AG04450 (cell line): ENCODE measurements at regions not wholly inside any gene's neighbourhood (a gene's known extent, or its start where the extent isn't known, plus 50 kb on each side); places are given as distances from the start of the nearest gene placed in this dataset.
A peak's percentile ranks its signal among the peaks of the same experiment; 100 is the strongest.

Source experiments
- CTCF ChIA-PET: fragments of 300-600, 350-600 bp; formaldehyde crosslinking; extraction: SDS; loops from one replicate; lab custom pipeline; 2022; ENCODE audit warnings: antibody characterized with exemption, inconsistent platforms; lab: Charles Lee
- POLR2A ChIA-PET: fragments of 350-600 bp; formaldehyde crosslinking; extraction: SDS; loops from one replicate; lab custom pipeline; 2021; ENCODE audit warnings: antibody characterized with exemption, inconsistent platforms; lab: Yijun Ruan, JAX
- DNase-seq: peaks from one replicate; pipeline ENCODE4 v3.0.0-alpha.2; 2011; ENCODE audit warnings: low read depth, low spot score
- H3K27ac ChIP-seq: one replicate; pipeline ENCODE4 v1.5.1; 2012; ENCODE audit warnings: low read depth, low read length, control low read depth
- H3K27me3 ChIP-seq: one replicate; pipeline ENCODE4 v1.6.0; 2012; ENCODE audit warnings: low read length; ENCODE audit not compliant: control insufficient read depth, insufficient read depth
- H3K4me3 ChIP-seq: 2 replicates; pipeline ENCODE4 v1.5.1; 2011; ENCODE audit warnings: mild to moderate bottlenecking, low read depth, low read length, control low read depth
- H3K9me3 ChIP-seq: 2 replicates; pipeline ENCODE4 v1.5.1; 2012; ENCODE audit warnings: low read length; ENCODE audit not compliant: control insufficient read depth, insufficient read depth
- CTCF ChIP-seq: IDR thresholded peaks from 2 replicates; pipeline ENCODE4 v1.5.1; 2011; ENCODE audit warnings: low read depth, low read length, control low read depth, inconsistent platforms

GRCh38 chr6:139597771-139598755 lies 223.6 kb upstream of the CITED2 start:
- Histone ChIP-seq H3K27ac (peak overlapping the region; percentile 95), H3K27me3 (no peaks in the 10 kb centered on the region), H3K9me3 (no peaks in the 10 kb centered on the region), H3K4me3 (no peak overlapping the region)
- CTCF ChIA-PET = interaction anchor here (0.9 kb wide), 1 partner anchor 8 kb away, joined by 3 read pairs; no protein-coding TSS in a partner anchor
- POLR2A ChIA-PET = interaction anchor here (0.8 to 1.8 kb wide), 6 partner anchors 9 to 228 kb away, joined by 3 to 45 read pairs (median 4); partner anchors contain the start of gene CITED2
- DNase-seq = peak; percentile 95
- TF ChIP-seq CTCF = no peak

GRCh38 chr6:139597087-139597763 lies 222.8 kb upstream of the CITED2 start:
- Histone ChIP-seq H3K27ac (peak overlapping the region; percentile 95), H3K4me3 (no peak overlapping the region), H3K9me3 (no peaks in the 10 kb centered on the region), H3K27me3 (no peaks in the 10 kb centered on the region)
- ChIA-PET CTCF (interaction anchor here (0.9 kb wide), 1 partner anchor 7 kb away, joined by 3 read pairs; no protein-coding TSS in a partner anchor), POLR2A (interaction anchor here (1.4 to 1.8 kb wide), 5 partner anchors 9 to 227 kb away, joined by 3 to 45 read pairs (median 5); partner anchors contain the start of gene CITED2)
- no peak for DNase-seq
- TF ChIP-seq CTCF = no peak

- ChIA-PET CTCF (interaction anchor here (1.7 kb wide), 1 partner anchor 220 kb away, joined by 6 read pairs; the partner anchor contains the start of gene CITED2), POLR2A (interaction anchor here (0.6 to 1.6 kb wide), 2 partner anchors 14 to 220 kb away, joined by 3 to 13 read pairs; partner anchors contain the start of gene CITED2)
- DNase-seq = no peak
- no peak overlapping the region for H3K27ac ChIP-seq
- no peaks in the 10 kb centered on the region for H3K9me3 ChIP-seq
- TF ChIP-seq CTCF = no peak
- no peaks in the 10 kb centered on the region for H3K27me3 ChIP-seq
- H3K4me3 ChIP-seq = no peak overlapping the region
Observed at GRCh38 chr6:139595183-139595582, 220.7 kb upstream of the CITED2 start.

GRCh38 chr6:139594333-139594965 lies 220.0 kb upstream of the CITED2 start:
- DNase-seq = no peak
- CTCF ChIA-PET = interaction anchor here (1.7 kb wide), 1 partner anchor 220 kb away, joined by 6 read pairs; the partner anchor contains the start of gene CITED2
- no peak overlapping the region for H3K27ac ChIP-seq
- no peaks in the 10 kb centered on the region for H3K9me3 ChIP-seq
- H3K27me3 ChIP-seq = no peaks in the 10 kb centered on the region
- POLR2A ChIA-PET = interaction anchor here (1.6 kb wide), 1 partner anchor 220 kb away, joined by 13 read pairs; the partner anchor contains the start of gene CITED2
- no peak for TF ChIP-seq CTCF
- H3K4me3 ChIP-seq = no peak overlapping the region
